Panc1 (cell line): ENCODE measurements at regions not wholly inside any gene's neighbourhood (a gene's known extent, or its start where the extent isn't known, plus 50 kb on each side); places are given as distances from the start of the nearest gene placed in this dataset.

ENCODE experiments used
- ATAC-seq: fragments of 200-7000 bp; cut with Tn5 transposase; 2 replicates; pipeline ENCODE4 v1.9.1; 2020; ENCODE audit warnings: mild to moderate bottlenecking, moderate library complexity
- BruUV-seq: library from RNA; stranded (reverse); fragments of 400-500 nt; replicated peaks from 2 replicates; lab custom pipeline; 2021; lab: Mats Ljungman, UMichigan
- CTCF ChIA-PET: fragments of 300-600 bp; sonication (Branson Sonifier 250); formaldehyde crosslinking; loops from one replicate; lab custom pipeline; 2022; ENCODE audit warnings: antibody characterized with exemption; lab: Charles Lee
- POLR2A ChIA-PET: fragments of 300-600 bp; sonication (Branson Sonifier 250); formaldehyde crosslinking; loops from one replicate; lab custom pipeline; 2022; ENCODE audit warnings: antibody characterized with exemption; lab: Charles Lee
- DNase-seq: peaks from one replicate; pipeline ENCODE4 v3.0.0-alpha.2; 2010; ENCODE audit warnings: low read depth, low spot score
- H3K27ac ChIP-seq: 2 replicates; pipeline ENCODE4 v1.5.1; 2011; ENCODE audit warnings: mild to moderate bottlenecking, low read length, inconsistent platforms
- H3K27me3 ChIP-seq: fragments of 200-500 bp; sonication (Bioruptor generic); 2 replicates; pipeline ENCODE4 v1.6.0; 2014; ENCODE audit warnings: low read length, inconsistent platforms; ENCODE audit not compliant: control insufficient read depth, insufficient read depth
- H3K36me3 ChIP-seq: fragments of 200-500 bp; sonication (Bioruptor generic); 2 replicates; pipeline ENCODE4 v1.5.1; 2014; ENCODE audit warnings: inconsistent platforms, mild to moderate bottlenecking, low read length, moderate library complexity; ENCODE audit not compliant: control insufficient read depth, insufficient read depth
- H3K4me1 ChIP-seq: 2 replicates; pipeline ENCODE4 v1.5.1; 2011; ENCODE audit warnings: inconsistent platforms, mild to moderate bottlenecking, low read length, moderate library complexity; ENCODE audit not compliant: control insufficient read depth, insufficient read depth
- H3K4me3 ChIP-seq, 2 experiments: 2 replicates each; pipeline ENCODE4 v1.5.1; 2011 to 2012; ENCODE audit warnings: low read depth in 2 of 2, low read length in 2 of 2, mild to moderate bottlenecking in 2 of 2, inconsistent platforms in 1 of 2, moderate library complexity in 1 of 2
- H3K9me3 ChIP-seq: fragments of 200-500 bp; sonication (Bioruptor generic); 2 replicates; pipeline ENCODE4 v1.5.1; 2014; ENCODE audit warnings: low read depth, mild to moderate bottlenecking, inconsistent platforms, low read length, moderate library complexity; ENCODE audit not compliant: control insufficient read depth, insufficient read depth
- CTCF ChIP-seq: fragments of 450-650 bp; IDR thresholded peaks from 2 replicates; pipeline ENCODE4 v1.5.1; 2017; ENCODE audit warnings: mild to moderate bottlenecking
- POLR2AphosphoS5 ChIP-seq: IDR thresholded peaks from 2 replicates; pipeline ENCODE4 v1.6.1; 2012; ENCODE audit warnings: mild to moderate bottlenecking, low read depth, low read length, moderate library complexity
- REST ChIP-seq, 2 experiments: IDR thresholded peaks; 2 replicates each; pipeline ENCODE4 v1.6.1; 2011 to 2012; ENCODE audit warnings: low read depth in 2 of 2, control low read depth in 1 of 2, low read length in 1 of 2, mild to moderate bottlenecking in 1 of 2, moderate library complexity in 1 of 2; ENCODE audit not compliant: insufficient read depth in 1 of 2
- SIN3A ChIP-seq: IDR thresholded peaks from 2 replicates; pipeline ENCODE4 v1.6.1; 2012; ENCODE audit warnings: low read depth, mild to moderate bottlenecking, low read length, moderate library complexity, borderline replicate concordance; ENCODE audit not compliant: insufficient read depth
- TCF7L2 ChIP-seq: IDR thresholded peaks from 2 replicates; pipeline ENCODE4 v1.6.1; 2011; ENCODE audit warnings: mild to moderate bottlenecking, low read depth, low read length, inconsistent platforms
- in situ Hi-C: cut with HindIII; loops from 2 replicates; pipeline ENCODE4 v1.10.0; 2016; ENCODE audit warnings: low sequenced_read_pairs, low pct_unique_long_range_greater_than_20kb
- intact Hi-C: fragments of 100-400 bp; cut with micrococcal nuclease; formaldehyde crosslinking; loops from one replicate; pipeline ENCODE4 v1.10.0; 2022; ENCODE audit not compliant: unreplicated experiment

GRCh38 chr20:21583486-21584168, 69.8 kb upstream of the NKX2-2 start:
- Histone ChIP-seq H3K4me1 (no peaks in the 10 kb centered on the region), H3K36me3 (no peaks in the 10 kb centered on the region), H3K27me3 (peaks cover 10% of the 10 kb centered on the region), H3K9me3 (no peaks in the 10 kb centered on the region), H3K4me3 (no peak overlapping the region), H3K27ac (no peak overlapping the region)
- ChIA-PET CTCF (no interaction called here), POLR2A (no interaction called here)
- intact Hi-C loops (no loop called here), in situ Hi-C loops (no loop called here)
- TF ChIP-seq POLR2AphosphoS5 (no peak), SIN3A (no peak), CTCF (no peak), REST (IDR thresholded peaks at IDR 0.05; ENCODE audit: insufficient read depth in 1 of 2, low read depth in 2 of 2, low read length in 1 of 2) (no peak), TCF7L2 (no peak)
- ATAC-seq, result no peak
- DNase-seq, result no peak
- no TSS peak for BruUV-seq

GRCh38 chr20:21577551-21577950, 63.7 kb upstream of the NKX2-2 start:
- H3K4me3 ChIP-seq, result no peak overlapping the region
- peaks cover 12% of the 10 kb centered on the region for H3K27me3 ChIP-seq
- no peaks in the 10 kb centered on the region for H3K36me3 ChIP-seq
- H3K27ac ChIP-seq, result no peak overlapping the region
- TF ChIP-seq TCF7L2 (no peak), SIN3A (no peak)
- intact Hi-C loops (no loop called here), in situ Hi-C loops (no loop called here)
- DNase-seq, result no peak
- no peaks in the 10 kb centered on the region for H3K9me3 ChIP-seq
- H3K4me1 ChIP-seq, result no peaks in the 10 kb centered on the region
- ChIA-PET CTCF (no interaction called here), POLR2A (no interaction called here)
- ATAC-seq, result no peak
- no TSS peak for BruUV-seq

- DNase-seq (no peak), ATAC-seq (no peak)
- ChIA-PET CTCF (no interaction called here), POLR2A (no interaction called here)
- no peak overlapping the region for H3K4me3 ChIP-seq
- H3K9me3 ChIP-seq, result no peaks in the 10 kb centered on the region
- H3K4me1 ChIP-seq, result no peaks in the 10 kb centered on the region
- H3K27me3 ChIP-seq, result peaks cover 12% of the 10 kb centered on the region
- BruUV-seq, result no TSS peak
- H3K27ac ChIP-seq, result no peak overlapping the region
- TF ChIP-seq POLR2AphosphoS5, result no peak
- TF ChIP-seq SIN3A, result no peak
- no peak for TF ChIP-seq REST (IDR thresholded peaks at IDR 0.05; ENCODE audit: insufficient read depth in 1 of 2, low read depth in 2 of 2, low read length in 1 of 2)
- TF ChIP-seq CTCF, result no peak
- no peak for TF ChIP-seq TCF7L2
- H3K36me3 ChIP-seq, result no peaks in the 10 kb centered on the region
- in situ Hi-C loops (no loop called here), intact Hi-C loops (no loop called here)
Measured at GRCh38 chr20:21575981-21576740, 62.3 kb upstream of the NKX2-2 start.
